GM19328 (cell line): ENCODE measurements at regions not wholly inside any gene's neighbourhood (a gene's known extent, or its start where the extent isn't known, plus 50 kb on each side); places are given as distances from the start of the nearest gene placed in this dataset.

Source experiments
- ATAC-seq: cut with Tn5 transposase; IDR thresholded peaks from one replicate; pipeline ENCODE4 v1.9.1; 2021; ENCODE audit warnings: mild to moderate bottlenecking, moderate library complexity; ENCODE audit not compliant: unreplicated experiment

DNA sequence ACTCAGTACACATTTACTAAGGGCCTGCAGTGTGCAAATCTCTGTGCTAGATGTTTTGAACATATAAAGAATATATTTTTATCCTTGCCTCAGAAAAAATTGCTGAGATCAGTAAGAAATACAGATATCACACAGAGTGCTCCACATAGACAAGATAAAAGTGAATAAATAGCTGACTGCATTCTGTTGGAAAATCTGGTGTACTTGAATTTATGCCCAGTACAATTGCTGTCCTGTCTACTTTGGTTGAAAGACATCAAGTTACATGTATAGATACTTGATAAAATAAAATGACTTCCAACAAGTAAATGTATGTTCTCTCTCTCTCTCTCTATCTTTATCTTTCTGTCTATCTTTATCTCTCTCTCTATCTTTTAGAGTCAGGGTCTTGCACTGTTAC is 381.2 kb upstream of the CBLB start:
- no peak for ATAC-seq

- no peak for ATAC-seq
These were observed 382.5 kb upstream of the CBLB start for GRCh38 chr3:106251160-106251892.

- ATAC-seq: peak; percentile 82
These were observed 387.0 kb upstream of the CBLB start for GRCh38 chr3:106255870-106256248.

GRCh38 chr3:106256249-106256957 is 387.6 kb upstream of the CBLB start:
- ATAC-seq: peak; percentile 28

DNA sequence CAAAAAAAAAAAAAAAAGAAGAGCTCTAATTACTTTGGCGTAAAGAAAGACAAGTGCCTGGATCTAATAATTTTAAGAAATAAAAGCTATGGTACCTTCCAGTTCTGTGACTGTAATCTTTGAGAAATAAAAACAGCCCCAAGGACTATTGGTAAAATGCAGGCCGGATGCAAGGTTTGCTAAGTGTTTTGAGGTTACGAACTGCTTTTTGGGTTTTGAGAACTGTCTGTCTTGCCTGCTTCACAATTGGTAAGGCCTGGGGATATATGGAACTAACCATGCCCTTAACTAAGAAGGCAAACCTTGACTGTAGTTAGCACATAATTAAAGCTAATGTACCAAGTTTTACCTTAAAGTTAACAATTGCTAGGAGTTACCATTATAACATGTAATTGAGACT is 388.4 kb upstream of the CBLB start:
- no peak for ATAC-seq

DNA sequence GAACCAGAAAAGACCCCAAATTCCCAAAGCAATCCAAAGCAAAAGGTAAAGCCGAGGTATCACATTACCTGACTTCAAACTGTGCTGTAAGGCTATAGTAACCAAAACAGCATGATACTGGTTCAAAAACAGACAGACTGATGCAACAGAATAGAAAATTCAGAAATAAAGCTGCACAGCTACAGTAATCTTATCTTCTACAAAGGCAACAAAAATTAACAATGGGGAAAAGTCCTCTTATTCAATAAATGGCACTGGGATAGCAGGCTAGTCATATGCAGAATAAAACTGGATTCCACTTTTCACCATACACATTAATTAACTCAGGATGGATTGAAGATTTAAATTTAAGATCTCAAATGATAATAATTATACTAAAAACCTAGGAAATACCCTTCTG is 392.6 kb upstream of the CBLB start:
- no peak for ATAC-seq

GRCh38 chr3:106261915-106262683 is 393.3 kb upstream of the CBLB start:
- no peak for ATAC-seq

GRCh38 chr3:106263011-106263410 is 394.2 kb upstream of the CBLB start:
- ATAC-seq: no peak

- ATAC-seq: no peak
These were observed 394.7 kb upstream of the CBLB start for GRCh38 chr3:106263546-106263945.

DNA sequence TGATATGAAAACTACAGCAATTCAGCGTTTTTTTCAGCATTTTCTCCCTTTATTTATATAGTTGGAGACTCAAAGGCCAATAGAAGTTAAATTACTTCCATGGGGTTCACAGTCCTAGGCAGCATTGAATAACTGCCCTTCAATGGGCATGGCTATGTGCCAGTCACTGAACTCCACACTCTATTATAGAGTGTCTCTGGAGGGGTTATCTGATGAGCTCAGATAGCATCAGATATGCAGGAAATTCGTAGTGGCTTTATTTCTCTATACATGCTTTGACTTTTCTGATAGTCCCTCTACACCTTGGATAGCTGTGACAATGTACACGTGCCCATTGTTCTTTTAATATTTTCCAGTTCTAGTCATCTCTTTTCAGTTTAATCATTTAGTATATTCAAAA is 396.9 kb upstream of the CBLB start:
- ATAC-seq: no peak

GRCh38 chr3:106268696-106269095 is 399.9 kb upstream of the CBLB start:
- no peak for ATAC-seq

DNA sequence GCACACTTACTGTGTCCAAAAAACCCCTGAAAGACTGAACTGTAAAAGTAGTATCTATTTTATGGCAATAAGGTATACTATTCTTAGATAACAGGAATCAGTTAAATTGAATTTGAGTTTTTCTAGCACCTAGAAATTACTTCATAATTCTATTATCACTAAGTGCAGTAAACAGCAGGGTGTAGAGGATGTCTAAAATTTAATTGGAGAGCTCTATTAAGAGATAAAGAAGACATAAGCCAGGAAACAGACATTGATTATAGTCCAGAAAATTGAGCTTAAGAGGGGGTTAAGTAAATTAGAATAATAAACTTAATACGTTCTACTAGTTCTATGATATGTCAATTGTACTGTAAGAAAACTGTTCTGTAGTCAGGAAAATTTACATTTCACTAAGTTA is 403.5 kb upstream of the CBLB start:
- no peak for ATAC-seq

GRCh38 chr3:106275592-106275991 is 406.8 kb upstream of the CBLB start:
- ATAC-seq: no peak

GRCh38 chr3:106276151-106276550 is 407.3 kb upstream of the CBLB start:
- ATAC-seq: no peak

- no peak for ATAC-seq
These were observed 408.2 kb upstream of the CBLB start for GRCh38 chr3:106276755-106277612.

DNA sequence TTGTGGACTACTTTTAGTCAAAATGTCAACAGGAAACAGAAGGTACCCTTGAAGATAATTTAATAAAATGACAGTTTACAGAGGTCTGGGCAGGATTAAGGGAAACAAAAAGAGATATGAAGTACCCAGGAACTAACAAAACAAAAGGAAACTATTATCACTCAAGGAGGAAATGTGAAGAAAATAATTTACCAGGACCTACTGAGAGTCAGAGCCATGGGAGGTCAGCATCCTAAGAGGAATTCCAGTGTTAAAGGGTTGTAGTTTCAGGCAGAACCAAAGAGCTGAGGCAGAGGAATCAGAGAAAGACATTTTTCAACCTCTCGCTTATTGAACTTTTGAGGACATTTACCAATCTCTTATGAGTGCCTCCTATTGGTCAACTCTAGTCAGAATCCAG is 408.9 kb upstream of the CBLB start:
- no peak for ATAC-seq

DNA sequence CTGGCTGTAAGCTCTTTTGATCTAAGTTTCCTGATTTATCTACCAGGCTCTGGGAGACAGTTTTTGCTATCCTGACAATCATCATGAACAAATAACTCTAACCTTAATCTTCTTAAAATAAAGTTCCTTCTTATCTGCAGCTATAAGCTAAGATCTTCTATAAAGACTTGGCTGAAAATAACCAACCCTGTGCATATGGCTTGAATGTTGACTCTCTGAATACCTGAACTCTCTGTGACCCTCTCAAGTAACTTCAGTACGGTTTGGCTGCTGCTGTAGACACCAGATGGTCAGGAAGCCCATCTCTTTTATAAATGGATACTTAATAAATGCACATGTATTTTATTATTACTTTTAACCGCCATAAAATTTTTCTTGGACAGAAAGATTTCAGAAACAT is 412.4 kb upstream of the CBLB start:
- no peak for ATAC-seq

DNA sequence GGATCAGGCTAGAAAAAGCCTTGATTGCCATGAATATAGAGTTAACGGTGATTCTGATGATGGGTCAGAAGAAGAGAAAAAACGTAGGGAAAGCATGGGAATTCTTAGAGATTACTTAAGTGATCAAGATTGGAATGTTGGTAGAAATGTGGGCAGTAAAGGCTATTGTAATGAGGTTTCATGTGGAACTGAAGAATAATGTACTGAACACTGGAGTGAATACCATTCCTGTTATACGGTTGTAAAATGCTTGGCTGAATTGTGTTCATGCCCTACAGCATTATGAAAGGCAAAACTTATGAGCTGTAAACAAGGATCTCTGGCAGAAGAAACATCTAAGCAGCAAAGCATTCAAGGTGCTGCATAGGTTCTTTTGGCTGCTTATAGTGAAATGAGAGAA is 414.1 kb upstream of the CBLB start:
- ATAC-seq: no peak

- ATAC-seq: no peak
These were observed 420.0 kb upstream of the CBLB start for GRCh38 chr3:106288781-106289180.

GRCh38 chr3:106290304-106290997 is 421.6 kb upstream of the CBLB start:
- no peak for ATAC-seq
